ENCODE measurements at regions not wholly inside any gene's neighbourhood (a gene's known extent, or its start where the extent isn't known, plus 50 kb on each side); places are given as distances from the start of the nearest gene placed in this dataset.

DNA sequence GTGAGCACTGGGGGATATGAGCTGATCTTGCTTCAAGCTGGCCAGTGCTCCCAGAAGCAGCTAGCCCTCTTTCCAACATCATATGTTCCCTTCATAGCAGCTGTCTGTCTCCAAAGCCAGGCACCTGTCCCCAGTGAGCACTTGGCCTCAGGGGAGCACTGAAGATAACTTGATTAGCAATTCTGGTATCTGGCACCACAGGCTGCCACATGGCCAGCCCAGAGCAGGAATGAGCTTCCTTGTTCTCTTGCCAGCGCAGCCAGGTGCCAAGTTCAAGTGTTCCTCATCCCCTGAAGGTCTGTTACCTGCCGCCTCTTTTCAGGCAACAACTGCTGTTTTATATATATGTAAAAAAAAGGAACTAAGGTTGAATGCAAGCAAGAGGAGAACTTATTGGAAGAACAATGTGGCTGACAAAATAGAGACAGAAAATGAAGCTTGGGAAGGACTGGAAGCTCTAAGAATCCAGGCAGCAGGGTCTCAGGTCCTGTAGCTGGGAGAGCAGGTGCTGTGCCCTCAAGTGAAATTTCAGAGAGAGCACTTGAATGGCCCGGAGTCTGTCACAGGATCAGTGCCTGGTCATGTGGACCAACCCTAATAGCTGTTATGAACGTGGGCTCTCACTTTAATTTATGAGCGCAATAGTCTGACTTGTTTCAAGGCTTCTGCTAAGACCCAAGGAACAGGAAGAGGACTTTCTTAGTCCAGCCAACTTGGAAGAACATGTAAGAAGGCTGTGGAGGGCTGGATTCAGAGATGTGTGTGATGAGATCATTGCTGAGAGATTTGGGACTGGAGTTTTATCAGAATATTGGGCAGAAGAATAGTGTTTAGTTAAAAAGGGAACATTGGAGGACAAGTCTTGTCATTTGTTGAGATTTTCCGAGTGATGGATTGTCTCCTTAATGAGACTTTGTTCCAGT lies 267.2 kb downstream of the GLRX3 start:
- no peaks in the 10 kb centered on the region for H3K4me1 ChIP-seq (ENCODE audit: control insufficient read depth in 2 of 2, insufficient read depth in 2 of 2, low read length in 2 of 2)
- Mint-ChIP-seq H3K27me3 (peaks cover 0 to 31% (median 17%) of the 10 kb centered on the region in 5 donors), H3K4me3 (no peak overlapping the region), H3K27ac (no peak overlapping the region), H3K36me3 (no peaks in the 10 kb centered on the region), H3K9me3 (peaks cover 0 to 8% (median 2%) of the 10 kb centered on the region in 11 donors), H3K4me1 (no peaks in the 10 kb centered on the region)
- no peaks in the 10 kb centered on the region for H3K36me3 ChIP-seq (ENCODE audit: control insufficient read depth in 2 of 3, insufficient read depth in 3 of 3, low read length in 3 of 3)
- H3K27ac ChIP-seq (ENCODE audit: low read depth, low read length), result no peak overlapping the region
- intact Hi-C loops (cut with micrococcal nuclease), result no loop called here
- ChIA-PET POLR2A (no interaction called here), CTCF (no interaction called here)
- H3K4me3 ChIP-seq (ENCODE audit: low read length), result no peak overlapping the region
- ATAC-seq, result no peak
- DNase-seq, result no peak
- H3K9me3 ChIP-seq (ENCODE audit: control insufficient read depth in 2 of 3, low read length in 3 of 3), result no peaks in the 10 kb centered on the region
- no peaks in the 10 kb centered on the region for H3K27me3 ChIP-seq (ENCODE audit: control insufficient read depth in 2 of 2, insufficient read depth in 2 of 2, low read length in 2 of 2)

DNA sequence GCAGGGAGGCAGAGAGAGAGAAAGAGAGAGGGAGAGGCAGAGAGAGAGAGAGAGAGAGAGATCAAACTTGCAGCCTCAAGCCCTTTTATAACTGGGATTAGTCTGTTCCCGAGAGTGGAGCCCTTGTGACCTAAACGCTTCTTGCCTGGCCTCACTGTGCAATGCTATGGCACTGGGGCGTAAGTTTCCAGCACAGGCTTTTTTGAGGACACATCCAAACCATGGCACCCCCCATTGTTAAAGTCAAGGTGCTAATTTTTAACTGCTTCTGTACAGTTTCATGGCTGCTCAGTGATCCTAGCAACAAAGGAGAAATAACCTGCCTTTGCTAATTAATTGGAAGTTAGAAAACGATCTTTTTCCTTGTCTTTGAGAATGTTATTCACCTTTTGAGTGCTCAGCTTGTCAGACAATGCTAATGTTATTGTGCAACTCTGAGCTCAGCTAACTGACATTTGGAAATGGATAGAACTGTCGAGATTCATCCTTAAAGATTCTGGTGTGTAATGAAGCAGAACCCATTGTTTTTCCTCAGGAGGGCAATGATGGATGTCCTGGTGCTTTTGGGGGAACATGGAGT lies 268.4 kb downstream of the GLRX3 start:
- CTCF ChIA-PET, result no interaction called here
- Mint-ChIP-seq H3K4me3 (no peak overlapping the region), H3K27ac (no peak overlapping the region)

GRCh38 chr10:130407052-130407451 lies 270.9 kb downstream of the GLRX3 start:
- H3K4me1 Mint-ChIP-seq, result no peaks in the 10 kb centered on the region
- no peaks in the 10 kb centered on the region for H3K4me1 ChIP-seq (ENCODE audit: control insufficient read depth in 2 of 2, insufficient read depth in 2 of 2, low read length in 2 of 2)
- no peak for DNase-seq
- H3K27ac Mint-ChIP-seq, result no peak overlapping the region
- no peak overlapping the region for H3K27ac ChIP-seq (ENCODE audit: low read depth, low read length)
- H3K27me3 ChIP-seq (ENCODE audit: control insufficient read depth in 2 of 2, insufficient read depth in 2 of 2, low read length in 2 of 2), result no peaks in the 10 kb centered on the region
- peaks cover 0 to 26% (median 17%) of the 10 kb centered on the region in 5 donors for H3K27me3 Mint-ChIP-seq
- no peak overlapping the region for H3K4me3 Mint-ChIP-seq
- H3K9me3 Mint-ChIP-seq, result peaks cover 0 to 2% (median 0%) of the 10 kb centered on the region in 11 donors
- ATAC-seq, result no peak
- intact Hi-C loops (cut with micrococcal nuclease), result no loop called here
- H3K9me3 ChIP-seq (ENCODE audit: control insufficient read depth in 2 of 3, low read length in 3 of 3), result no peaks in the 10 kb centered on the region
- H3K36me3 Mint-ChIP-seq, result no peaks in the 10 kb centered on the region
- ChIA-PET POLR2A (no interaction called here), CTCF (no interaction called here)
- H3K36me3 ChIP-seq (ENCODE audit: control insufficient read depth in 2 of 3, insufficient read depth in 3 of 3, low read length in 3 of 3), result no peaks in the 10 kb centered on the region
- H3K4me3 ChIP-seq (ENCODE audit: low read length), result no peak overlapping the region

More for the DNA sequence above, 268.4 kb downstream of the GLRX3 start:
- H3K36me3 Mint-ChIP-seq, result no peaks in the 10 kb centered on the region
- Histone ChIP-seq H3K4me3 (ENCODE audit: low read length) (no peak overlapping the region), H3K27me3 (ENCODE audit: control insufficient read depth in 2 of 2, insufficient read depth in 2 of 2, low read length in 2 of 2) (no peaks in the 10 kb centered on the region), H3K36me3 (ENCODE audit: control insufficient read depth in 2 of 3, insufficient read depth in 3 of 3, low read length in 3 of 3) (no peaks in the 10 kb centered on the region), H3K9me3 (ENCODE audit: control insufficient read depth in 2 of 3, low read length in 3 of 3) (no peaks in the 10 kb centered on the region), H3K27ac (ENCODE audit: low read depth, low read length) (no peak overlapping the region), H3K4me1 (ENCODE audit: control insufficient read depth in 2 of 2, insufficient read depth in 2 of 2, low read length in 2 of 2) (no peaks in the 10 kb centered on the region)
- no peak for DNase-seq
- no peaks in the 10 kb centered on the region for H3K4me1 Mint-ChIP-seq
- intact Hi-C loops (cut with micrococcal nuclease), result no loop called here
- peaks cover 0 to 30% (median 17%) of the 10 kb centered on the region in 5 donors for H3K27me3 Mint-ChIP-seq
- peaks cover 0 to 2% (median 0%) of the 10 kb centered on the region in 11 donors for H3K9me3 Mint-ChIP-seq
- POLR2A ChIA-PET, result no interaction called here
- ATAC-seq, result no peak

- intact Hi-C loops (cut with micrococcal nuclease), result no loop called here
- Histone ChIP-seq H3K9me3 (ENCODE audit: control insufficient read depth in 2 of 3, low read length in 3 of 3) (no peaks in the 10 kb centered on the region), H3K27ac (ENCODE audit: low read depth, low read length) (no peak overlapping the region), H3K4me1 (ENCODE audit: control insufficient read depth in 2 of 2, insufficient read depth in 2 of 2, low read length in 2 of 2) (no peaks in the 10 kb centered on the region), H3K36me3 (ENCODE audit: control insufficient read depth in 2 of 3, insufficient read depth in 3 of 3, low read length in 3 of 3) (no peaks in the 10 kb centered on the region), H3K4me3 (ENCODE audit: low read length) (no peak overlapping the region), H3K27me3 (ENCODE audit: control insufficient read depth in 2 of 2, insufficient read depth in 2 of 2, low read length in 2 of 2) (no peaks in the 10 kb centered on the region)
- Mint-ChIP-seq H3K27ac (no peak overlapping the region), H3K4me1 (no peaks in the 10 kb centered on the region), H3K9me3 (peaks cover 0 to 2% (median 0%) of the 10 kb centered on the region in 11 donors), H3K4me3 (no peak overlapping the region), H3K36me3 (no peaks in the 10 kb centered on the region), H3K27me3 (peaks cover 0 to 11% (median under 1%) of the 10 kb centered on the region in 5 donors)
- ATAC-seq, result no peak
- POLR2A ChIA-PET, result no interaction called here
- CTCF ChIA-PET, result no interaction called here
- no peak for DNase-seq
These were observed 273.1 kb downstream of the GLRX3 start for GRCh38 chr10:130409331-130409730.

GRCh38 chr10:130409931-130410330 lies 273.7 kb downstream of the GLRX3 start:
- Histone ChIP-seq H3K36me3 (ENCODE audit: control insufficient read depth in 2 of 3, insufficient read depth in 3 of 3, low read length in 3 of 3) (no peaks in the 10 kb centered on the region), H3K4me3 (ENCODE audit: low read length) (no peak overlapping the region), H3K4me1 (ENCODE audit: control insufficient read depth in 2 of 2, insufficient read depth in 2 of 2, low read length in 2 of 2) (no peaks in the 10 kb centered on the region), H3K27me3 (ENCODE audit: control insufficient read depth in 2 of 2, insufficient read depth in 2 of 2, low read length in 2 of 2) (no peaks in the 10 kb centered on the region), H3K9me3 (ENCODE audit: control insufficient read depth in 2 of 3, low read length in 3 of 3) (no peaks in the 10 kb centered on the region), H3K27ac (ENCODE audit: low read depth, low read length) (no peak overlapping the region)
- Mint-ChIP-seq H3K27me3 (peaks cover 0 to 10% (median 0%) of the 10 kb centered on the region in 5 donors), H3K9me3 (peaks cover 0 to 2% (median 0%) of the 10 kb centered on the region in 11 donors), H3K27ac (no peak overlapping the region), H3K36me3 (no peaks in the 10 kb centered on the region), H3K4me3 (no peak overlapping the region), H3K4me1 (no peaks in the 10 kb centered on the region)
- CTCF ChIA-PET, result no interaction called here
- ATAC-seq, result no peak
- intact Hi-C loops (cut with micrococcal nuclease), result no loop called here
- POLR2A ChIA-PET, result no interaction called here
- DNase-seq, result no peak

DNA sequence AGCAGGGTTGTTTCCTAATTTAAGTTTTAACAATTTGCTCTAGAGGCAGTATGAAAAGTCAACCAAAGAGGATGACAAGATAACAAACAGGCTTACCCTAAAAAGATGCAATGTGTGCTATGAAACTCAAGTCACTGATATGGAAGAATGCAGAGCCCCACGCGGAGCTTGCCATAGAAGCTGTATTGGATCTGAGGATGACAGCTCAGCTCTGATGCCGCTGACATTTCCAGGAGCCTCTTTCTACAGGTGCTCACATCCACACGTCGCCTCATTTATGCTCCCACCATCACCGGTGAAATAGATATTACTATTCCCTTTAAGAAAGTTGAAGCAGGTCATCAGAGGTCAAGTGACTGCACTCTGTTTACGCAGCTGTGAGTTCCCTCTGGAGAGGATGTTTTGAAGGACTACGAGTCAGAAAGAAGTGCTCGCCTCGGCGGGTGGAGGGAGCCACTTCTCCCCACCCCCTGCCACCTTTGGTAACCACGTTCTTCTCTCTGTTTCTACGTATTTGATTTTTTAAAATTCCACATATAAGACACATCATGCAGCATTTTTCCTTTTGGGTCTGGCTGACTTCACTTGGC lies 275.4 kb downstream of the GLRX3 start:
- H3K4me3 Mint-ChIP-seq, result no peak overlapping the region
- CTCF ChIA-PET, result no interaction called here
- H3K36me3 Mint-ChIP-seq, result no peaks in the 10 kb centered on the region
- Histone ChIP-seq H3K4me1 (ENCODE audit: control insufficient read depth in 2 of 2, insufficient read depth in 2 of 2, low read length in 2 of 2) (no peaks in the 10 kb centered on the region), H3K27ac (ENCODE audit: low read depth, low read length) (no peak overlapping the region), H3K36me3 (ENCODE audit: control insufficient read depth in 2 of 3, insufficient read depth in 3 of 3, low read length in 3 of 3) (no peaks in the 10 kb centered on the region), H3K27me3 (ENCODE audit: control insufficient read depth in 2 of 2, insufficient read depth in 2 of 2, low read length in 2 of 2) (no peaks in the 10 kb centered on the region), H3K9me3 (ENCODE audit: control insufficient read depth in 2 of 3, low read length in 3 of 3) (no peaks in the 10 kb centered on the region), H3K4me3 (ENCODE audit: low read length) (no peak overlapping the region)
- no peak for ATAC-seq
- H3K9me3 Mint-ChIP-seq, result peaks cover 0 to 10% (median 2%) of the 10 kb centered on the region in 11 donors
- H3K27ac Mint-ChIP-seq, result no peak overlapping the region
- H3K27me3 Mint-ChIP-seq, result peaks cover 0 to 11% (median 8%) of the 10 kb centered on the region in 5 donors
- POLR2A ChIA-PET, result no interaction called here
- H3K4me1 Mint-ChIP-seq, result no peaks in the 10 kb centered on the region
- intact Hi-C loops (cut with micrococcal nuclease), result no loop called here
- DNase-seq, result no peak
